Adrenal gland (tissue), 5 donors: ENCODE measurements at regions not wholly inside any gene's neighbourhood (a gene's known extent, or its start where the extent isn't known, plus 50 kb on each side); places are given as distances from the start of the nearest gene placed in this dataset.

Experiments used
- POLR2A ChIP-seq, 2 donors: fragments of 450-650 bp; IDR thresholded peaks; one replicate each; pipeline ENCODE4 v1.6.1; 2017; ENCODE audit warnings: antibody characterized with exemption in 2 of 2, mild to moderate bottlenecking in 2 of 2, moderate library complexity in 1 of 2
- TF ChIP-seq, protein P1 (sequence below), 6 experiments: fragments of 450-650 bp in 4 of 6; fragments of 200-600 bp in 2 of 6; sonication (generic) in 1 of 6; IDR thresholded peaks; 1 replicate in 5 of 6; 2 replicates in 1 of 6; pipeline versions ENCODE4 v1.5.1 to v1.8.0; 2016 to 2021; ENCODE audit warnings: antibody characterized with exemption in 6 of 6, mild to moderate bottlenecking in 2 of 6, moderate library complexity in 1 of 6
- donor health status: DM: no; HTN: no; CAD: no.

DNA sequence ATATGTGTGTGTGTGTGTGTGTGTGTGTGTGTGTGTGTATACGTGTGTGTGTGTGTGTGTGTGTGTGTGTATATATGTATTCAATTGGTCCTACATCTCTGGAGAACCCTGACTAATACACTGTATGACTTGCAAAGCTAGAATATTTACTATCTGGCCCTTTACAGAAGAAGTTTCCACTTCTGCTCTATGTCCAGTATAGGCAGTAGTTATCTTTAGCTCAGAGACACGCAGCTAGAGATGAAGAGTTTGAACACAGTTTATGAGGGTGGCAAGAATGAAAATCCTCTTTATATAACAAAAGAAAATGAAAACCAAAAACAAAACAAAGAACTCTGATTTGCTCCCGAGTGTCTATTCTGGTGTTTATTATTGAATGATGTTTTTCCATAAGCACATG, 201.2 kb downstream of the ASB1 start:
- TF ChIP-seq, protein P1, sequence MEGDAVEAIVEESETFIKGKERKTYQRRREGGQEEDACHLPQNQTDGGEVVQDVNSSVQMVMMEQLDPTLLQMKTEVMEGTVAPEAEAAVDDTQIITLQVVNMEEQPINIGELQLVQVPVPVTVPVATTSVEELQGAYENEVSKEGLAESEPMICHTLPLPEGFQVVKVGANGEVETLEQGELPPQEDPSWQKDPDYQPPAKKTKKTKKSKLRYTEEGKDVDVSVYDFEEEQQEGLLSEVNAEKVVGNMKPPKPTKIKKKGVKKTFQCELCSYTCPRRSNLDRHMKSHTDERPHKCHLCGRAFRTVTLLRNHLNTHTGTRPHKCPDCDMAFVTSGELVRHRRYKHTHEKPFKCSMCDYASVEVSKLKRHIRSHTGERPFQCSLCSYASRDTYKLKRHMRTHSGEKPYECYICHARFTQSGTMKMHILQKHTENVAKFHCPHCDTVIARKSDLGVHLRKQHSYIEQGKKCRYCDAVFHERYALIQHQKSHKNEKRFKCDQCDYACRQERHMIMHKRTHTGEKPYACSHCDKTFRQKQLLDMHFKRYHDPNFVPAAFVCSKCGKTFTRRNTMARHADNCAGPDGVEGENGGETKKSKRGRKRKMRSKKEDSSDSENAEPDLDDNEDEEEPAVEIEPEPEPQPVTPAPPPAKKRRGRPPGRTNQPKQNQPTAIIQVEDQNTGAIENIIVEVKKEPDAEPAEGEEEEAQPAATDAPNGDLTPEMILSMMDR (IDR thresholded peaks at IDR 0.05): no peak
- no peak for TF ChIP-seq POLR2A (IDR thresholded peaks at IDR 0.05)
